Erythroblast (primary cell): ENCODE measurements at regions not wholly inside any gene's neighbourhood (a gene's known extent, or its start where the extent isn't known, plus 50 kb on each side); places are given as distances from the start of the nearest gene placed in this dataset.

Experiments
- GATA1 ChIP-seq: IDR thresholded peaks from 2 replicates; pipeline ENCODE4 v1.6.1; 2011; ENCODE audit warnings: low read depth, mild to moderate bottlenecking, control low read depth, low read length, moderate library complexity
- POLR2A ChIP-seq: IDR thresholded peaks from 2 replicates; pipeline ENCODE4 v1.6.1; 2011; ENCODE audit warnings: mild to moderate bottlenecking, low read length

DNA sequence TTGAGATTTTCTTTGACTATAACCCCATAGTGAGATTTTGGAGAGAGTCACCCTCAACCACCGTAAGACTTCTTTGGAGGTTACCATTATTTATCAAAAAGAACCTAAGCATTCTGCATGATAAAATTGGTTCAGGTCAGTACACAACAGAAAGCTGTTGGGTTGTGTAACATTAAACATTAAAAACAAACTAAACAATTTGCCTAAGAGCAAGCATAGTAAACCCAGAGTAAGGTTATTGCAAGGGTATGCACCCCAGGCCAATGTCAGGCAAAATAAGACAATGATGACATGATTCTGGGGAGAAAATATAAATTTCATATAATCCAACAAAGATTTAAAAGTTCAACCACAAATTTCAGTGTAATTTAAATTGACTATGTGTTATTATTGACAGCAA lies 472.4 kb downstream of the SH2D1A start:
- no peak for TF ChIP-seq POLR2A
- no peak for TF ChIP-seq GATA1
